Endothelial cell (in vitro differentiated cells): ENCODE measurements at regions not wholly inside any gene's neighbourhood (a gene's known extent, or its start where the extent isn't known, plus 50 kb on each side); places are given as distances from the start of the nearest gene placed in this dataset.

Experiments
- DNase-seq: peaks from one replicate; pipeline ENCODE4 v3.0.0; 2021; ENCODE audit warnings: low spot score
- H3K27ac Mint-ChIP-seq: one replicate; pipeline ENCODE4 v1.8.0; 2021; ENCODE audit warnings: mixed read lengths, inconsistent platforms; ENCODE audit not compliant: unreplicated experiment
- H3K27me3 Mint-ChIP-seq: one replicate; pipeline ENCODE4 v1.8.0; 2021; ENCODE audit warnings: mild to moderate bottlenecking, moderate library complexity, mixed read lengths, inconsistent platforms; ENCODE audit not compliant: unreplicated experiment
- H3K36me3 Mint-ChIP-seq: one replicate; pipeline ENCODE4 v1.8.0; 2021; ENCODE audit warnings: mild to moderate bottlenecking, low read depth, mixed read lengths, inconsistent platforms; ENCODE audit not compliant: unreplicated experiment
- H3K4me1 Mint-ChIP-seq: one replicate; pipeline ENCODE4 v1.8.0; 2021; ENCODE audit warnings: mild to moderate bottlenecking, mixed read lengths, inconsistent platforms; ENCODE audit not compliant: unreplicated experiment
- H3K4me3 Mint-ChIP-seq: one replicate; pipeline ENCODE4 v1.8.0; 2021; ENCODE audit warnings: mild to moderate bottlenecking, mixed read lengths, inconsistent platforms; ENCODE audit not compliant: unreplicated experiment
- H3K9me3 Mint-ChIP-seq: one replicate; pipeline ENCODE4 v1.8.0; 2021; ENCODE audit warnings: mixed read lengths, inconsistent platforms; ENCODE audit not compliant: unreplicated experiment
- CTCF ChIP-seq: fragments of 200-600 bp; sonication (generic); IDR thresholded peaks from one replicate; pipeline ENCODE4 v1.5.0; 2021; ENCODE audit warnings: antibody characterized with exemption; ENCODE audit not compliant: unreplicated experiment

GRCh38 chr13:108428691-108429090, 159.2 kb downstream of the TNFSF13B start:
- Mint-ChIP-seq H3K36me3 (no peaks in the 10 kb centered on the region), H3K27me3 (peaks cover 5% of the 10 kb centered on the region), H3K27ac (no peak overlapping the region), H3K4me1 (no peaks in the 10 kb centered on the region), H3K4me3 (no peak overlapping the region), H3K9me3 (no peaks in the 10 kb centered on the region)
- DNase-seq = no peak
- no peak for TF ChIP-seq CTCF

GRCh38 chr13:108433976-108434755, 164.6 kb downstream of the TNFSF13B start:
- Mint-ChIP-seq H3K9me3 (no peaks in the 10 kb centered on the region), H3K27ac (no peak overlapping the region), H3K36me3 (no peaks in the 10 kb centered on the region), H3K27me3 (peaks cover under 1% of the 10 kb centered on the region), H3K4me1 (no peaks in the 10 kb centered on the region), H3K4me3 (no peak overlapping the region)
- DNase-seq = no peak
- TF ChIP-seq CTCF = no peak

GRCh38 chr13:108435393-108436149, 166.1 kb downstream of the TNFSF13B start:
- no peak for DNase-seq
- TF ChIP-seq CTCF = no peak
- Mint-ChIP-seq H3K9me3 (no peaks in the 10 kb centered on the region), H3K36me3 (no peaks in the 10 kb centered on the region), H3K27me3 (no peaks in the 10 kb centered on the region), H3K27ac (no peak overlapping the region), H3K4me1 (no peaks in the 10 kb centered on the region), H3K4me3 (no peak overlapping the region)

GRCh38 chr13:108437496-108437895, 168.0 kb downstream of the TNFSF13B start:
- H3K27me3 Mint-ChIP-seq = no peaks in the 10 kb centered on the region
- no peak for TF ChIP-seq CTCF
- DNase-seq = no peak
- H3K36me3 Mint-ChIP-seq = no peaks in the 10 kb centered on the region
- no peak overlapping the region for H3K27ac Mint-ChIP-seq
- no peaks in the 10 kb centered on the region for H3K4me1 Mint-ChIP-seq
- no peaks in the 10 kb centered on the region for H3K9me3 Mint-ChIP-seq
- no peak overlapping the region for H3K4me3 Mint-ChIP-seq

GRCh38 chr13:108439556-108439955, 170.0 kb downstream of the TNFSF13B start:
- no peak overlapping the region for H3K4me3 Mint-ChIP-seq
- H3K27me3 Mint-ChIP-seq = no peaks in the 10 kb centered on the region
- H3K4me1 Mint-ChIP-seq = no peaks in the 10 kb centered on the region
- no peak for TF ChIP-seq CTCF
- no peak overlapping the region for H3K27ac Mint-ChIP-seq
- H3K36me3 Mint-ChIP-seq = no peaks in the 10 kb centered on the region
- no peaks in the 10 kb centered on the region for H3K9me3 Mint-ChIP-seq
- no peak for DNase-seq
